CD4-positive, alpha-beta T cell treated with Interleukin-17A for 1 hour (primary cell): ENCODE measurements at regions not wholly inside any gene's neighbourhood (a gene's known extent, or its start where the extent isn't known, plus 50 kb on each side); places are given as distances from the start of the nearest gene placed in this dataset.

Experiments
- DNase-seq: peaks from one replicate; pipeline ENCODE4 v3.0.0-alpha.2; 2020

DNA sequence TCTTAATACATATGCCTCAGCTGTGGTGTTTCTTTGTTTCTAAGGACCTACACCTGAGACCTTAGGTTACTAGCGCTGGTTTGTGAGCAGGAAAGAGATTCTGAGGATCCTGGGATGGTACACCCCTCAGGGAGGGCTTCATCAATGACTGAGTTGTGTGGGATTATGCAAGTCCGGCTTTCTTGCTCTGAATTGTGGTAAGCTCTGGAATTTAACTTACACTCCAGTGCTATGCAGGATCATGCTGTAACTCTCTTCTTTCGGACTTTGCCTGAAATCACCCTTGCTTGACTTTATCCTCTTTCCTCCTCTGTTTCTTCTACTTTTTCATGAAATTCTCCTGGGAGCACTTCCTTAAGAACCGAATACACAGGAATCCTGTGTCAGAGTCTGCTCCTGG lies 431.5 kb upstream of the BOD1L1 start:
- no peak for DNase-seq

DNA sequence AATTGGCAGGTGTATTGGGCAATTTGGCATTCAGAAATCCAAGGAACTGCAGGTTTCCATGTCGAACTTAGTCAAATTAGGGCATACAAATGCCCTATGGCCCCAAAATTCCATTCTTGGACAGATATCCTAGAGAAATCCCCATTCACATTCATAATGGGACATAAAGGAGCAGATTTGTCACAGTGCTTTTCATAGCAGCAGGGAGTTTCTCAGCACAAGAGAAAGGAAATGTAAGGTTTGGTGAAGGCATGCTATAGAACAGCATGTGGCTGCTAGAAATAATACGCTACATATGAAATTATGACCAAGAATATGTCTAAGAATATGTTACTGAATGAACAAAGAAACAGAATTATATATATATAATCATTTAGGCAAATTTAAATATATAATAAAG lies 437.5 kb upstream of the BOD1L1 start:
- no peak for DNase-seq

DNA sequence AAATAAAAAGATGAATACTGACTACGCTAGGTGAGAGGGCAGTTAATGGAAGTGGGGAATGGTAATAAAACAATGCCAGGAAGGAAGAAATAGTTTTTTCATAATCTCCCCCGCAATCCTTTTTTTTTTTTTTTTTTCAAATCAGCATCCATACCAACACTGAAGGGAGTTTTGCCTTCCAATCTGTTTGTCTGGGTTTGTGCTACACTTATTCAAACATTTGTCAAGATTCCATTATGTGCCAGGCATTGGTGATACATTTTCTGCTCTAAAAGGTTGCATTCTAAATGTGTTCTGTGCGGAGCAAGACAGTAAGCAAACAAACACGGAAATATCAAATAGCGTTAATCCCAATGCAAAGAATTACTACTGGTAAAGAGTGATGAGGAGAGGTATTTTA lies 437.9 kb upstream of the BOD1L1 start:
- DNase-seq: no peak

DNA sequence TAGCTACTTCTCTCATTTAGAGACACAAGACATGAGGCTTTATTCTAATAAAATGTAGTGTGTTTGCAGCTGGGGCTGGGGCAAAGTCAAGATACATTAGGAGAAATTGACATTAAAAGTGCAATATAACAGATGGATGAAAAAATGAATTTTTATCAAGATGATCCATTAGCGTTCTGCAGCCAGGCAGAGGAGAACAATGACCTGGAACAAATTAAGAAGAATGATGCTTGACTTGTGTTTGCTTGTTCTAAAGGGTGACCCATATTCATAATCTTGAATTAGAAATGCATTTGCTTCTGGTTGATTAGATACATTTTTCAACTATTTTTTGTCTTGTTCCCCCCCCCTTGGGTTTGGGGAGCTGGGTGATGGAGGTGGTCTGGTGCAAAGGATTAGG lies 439.5 kb upstream of the BOD1L1 start:
- DNase-seq: no peak

DNA sequence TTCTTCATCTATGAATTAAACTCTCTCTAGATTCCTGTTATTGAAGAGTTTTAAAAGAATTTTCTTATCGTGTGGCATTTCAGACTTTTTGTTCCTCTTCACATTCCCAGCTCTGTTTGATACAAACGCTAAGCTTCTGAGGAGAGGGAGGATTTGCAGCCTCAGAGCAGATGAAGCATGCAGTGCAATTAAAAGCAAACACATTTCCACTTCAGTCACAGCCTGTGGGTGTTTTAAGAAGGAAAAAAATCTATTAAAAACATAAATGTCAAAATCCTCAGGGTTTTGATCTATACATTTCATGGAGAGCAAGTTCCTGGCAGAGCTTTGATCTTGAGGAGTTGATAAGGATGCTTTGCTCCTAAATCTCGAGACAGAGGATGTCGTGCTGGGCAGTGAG lies 442.4 kb upstream of the BOD1L1 start:
- DNase-seq: no peak

DNA sequence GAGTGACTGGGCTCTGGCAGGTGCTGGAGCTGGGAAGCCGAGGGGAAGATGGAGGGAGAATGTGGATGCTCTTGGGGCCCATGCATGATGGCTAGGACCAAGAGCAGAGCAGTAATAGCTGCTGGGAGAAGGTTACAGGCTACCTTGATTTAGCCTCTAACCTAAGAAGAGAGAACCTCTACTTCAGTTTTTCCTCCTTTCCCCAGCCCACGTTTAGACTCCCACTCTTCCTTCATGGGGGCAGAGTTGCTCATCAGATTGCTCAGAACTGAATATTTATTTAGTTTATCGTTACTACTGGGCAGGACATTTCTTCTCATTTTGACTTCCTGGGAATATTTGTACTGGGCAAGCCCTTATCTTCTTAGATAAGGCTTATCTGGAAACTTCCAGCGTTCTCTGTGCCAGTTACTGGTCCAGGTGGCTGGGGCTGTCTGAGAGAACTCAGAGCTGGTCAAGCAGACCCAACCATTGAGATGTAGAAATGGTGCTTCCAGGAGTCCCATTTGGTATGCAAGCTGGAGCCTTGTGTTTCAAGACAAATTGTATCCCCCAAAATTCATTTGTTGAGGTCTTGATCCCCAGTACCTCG lies 442.9 kb upstream of the BOD1L1 start:
- DNase-seq: no peak

DNA sequence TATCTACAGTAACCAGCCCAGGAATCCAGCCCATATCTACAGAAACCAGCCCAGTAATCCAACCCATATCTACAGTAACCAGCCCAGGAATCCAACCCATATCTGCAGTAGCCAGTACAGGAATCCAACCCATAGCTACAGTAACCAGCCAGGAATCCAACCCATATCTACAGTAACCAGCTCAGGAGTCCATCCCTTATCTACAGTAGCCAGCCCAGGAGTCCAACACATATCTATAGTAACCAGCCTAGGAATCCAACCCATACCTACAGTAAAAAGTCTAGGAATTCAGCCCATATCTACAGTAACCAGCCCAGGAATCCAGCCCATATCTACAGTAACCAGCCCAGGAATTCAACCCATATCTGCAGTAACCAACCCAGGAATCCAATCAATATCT lies 445.0 kb upstream of the BOD1L1 start:
- no peak for DNase-seq

DNA sequence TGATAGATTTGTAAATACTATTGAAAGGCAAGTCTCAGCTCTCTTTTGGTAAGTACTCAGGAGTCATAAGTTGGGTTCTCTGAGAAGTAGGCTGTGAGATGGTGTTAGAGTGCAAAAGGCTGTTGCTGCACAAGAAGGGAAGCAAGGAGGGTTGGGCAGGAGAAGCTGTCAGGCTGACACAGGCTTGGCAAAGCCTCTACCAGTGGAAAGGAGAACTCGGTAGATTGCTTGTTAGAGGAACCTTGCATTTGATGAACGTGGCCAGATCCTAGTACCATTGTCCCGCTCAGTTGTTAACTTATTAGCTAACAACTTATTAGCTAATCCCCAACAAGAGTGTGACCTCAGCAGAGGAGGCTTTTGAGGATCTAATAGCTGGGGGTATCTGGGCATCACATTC lies 449.3 kb upstream of the BOD1L1 start:
- no peak for DNase-seq

DNA sequence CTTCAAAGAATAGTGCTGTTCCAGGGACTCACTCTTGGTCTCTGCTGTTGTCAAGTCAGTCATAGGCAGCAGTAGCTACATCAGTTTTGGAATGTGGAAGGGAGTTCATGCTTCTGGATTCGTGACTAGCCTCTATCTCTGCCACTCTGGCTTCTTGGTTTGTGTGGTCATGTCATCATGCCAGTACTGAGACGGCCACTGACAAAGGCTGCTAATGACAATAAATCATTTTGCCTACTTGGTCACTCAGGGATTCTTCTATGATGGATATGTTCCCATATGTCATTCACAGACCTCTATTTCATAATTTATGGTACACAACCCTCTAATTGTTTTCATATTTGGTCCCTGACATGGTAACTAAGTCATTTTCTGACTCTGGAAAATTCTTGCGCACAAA lies 450.8 kb upstream of the BOD1L1 start:
- DNase-seq: no peak

DNA sequence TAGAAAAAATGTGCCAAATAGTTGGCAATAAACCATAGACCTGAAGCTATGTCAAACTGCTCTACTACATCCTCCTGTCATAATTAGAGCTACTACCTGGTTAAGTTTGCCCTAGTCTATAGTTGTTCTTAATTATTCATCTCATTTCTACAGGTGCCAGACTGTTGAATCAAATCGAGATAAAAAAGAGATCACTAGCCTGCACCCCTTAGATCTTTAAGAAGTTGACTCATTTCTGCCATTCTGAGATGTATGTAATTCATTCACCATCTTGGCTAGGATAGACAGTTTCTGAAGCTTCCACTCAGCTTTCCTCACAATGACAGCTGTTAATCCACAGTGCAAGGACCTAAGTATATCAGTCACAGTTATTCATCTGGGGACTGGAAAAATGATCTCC lies 452.1 kb upstream of the BOD1L1 start:
- no peak for DNase-seq

DNA sequence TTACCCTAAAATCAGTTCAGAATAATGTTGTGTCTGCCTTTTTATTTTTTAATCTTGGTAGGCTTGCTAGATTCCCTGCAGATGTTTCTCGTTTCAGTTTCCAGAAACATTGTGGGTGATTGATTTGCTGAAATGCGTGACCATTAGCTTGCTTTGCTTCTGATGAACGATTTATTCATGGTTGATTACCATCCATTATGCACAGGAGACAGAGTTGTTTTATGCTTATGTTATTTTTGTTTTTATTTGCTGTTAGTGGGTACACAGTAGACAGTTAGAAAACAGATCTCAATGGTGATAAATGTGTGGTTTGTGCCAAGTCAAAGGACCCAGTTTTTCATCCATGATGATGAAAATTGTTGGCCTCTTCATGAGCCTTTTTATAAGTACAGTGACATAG lies 455.6 kb upstream of the BOD1L1 start:
- DNase-seq: no peak

DNA sequence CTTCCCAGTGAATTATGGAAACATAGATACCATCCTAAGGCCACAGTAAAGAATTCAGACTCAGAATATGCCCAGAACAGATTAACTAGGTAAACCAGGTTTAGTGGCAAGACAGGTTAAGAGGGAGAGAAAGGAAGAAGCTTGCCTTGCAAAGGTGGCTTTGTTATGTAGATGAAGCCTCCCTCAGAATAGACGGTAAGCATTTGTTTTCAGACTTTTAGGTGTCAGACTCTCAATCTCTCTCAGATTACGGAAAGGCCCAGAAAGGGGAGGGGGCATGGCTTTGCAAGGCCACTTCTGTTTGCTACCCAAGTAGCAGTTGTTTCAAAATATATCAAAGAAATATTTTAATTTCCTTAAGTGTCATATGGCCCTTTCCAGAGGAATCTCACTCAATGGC lies 457.1 kb upstream of the BOD1L1 start:
- DNase-seq: no peak

DNA sequence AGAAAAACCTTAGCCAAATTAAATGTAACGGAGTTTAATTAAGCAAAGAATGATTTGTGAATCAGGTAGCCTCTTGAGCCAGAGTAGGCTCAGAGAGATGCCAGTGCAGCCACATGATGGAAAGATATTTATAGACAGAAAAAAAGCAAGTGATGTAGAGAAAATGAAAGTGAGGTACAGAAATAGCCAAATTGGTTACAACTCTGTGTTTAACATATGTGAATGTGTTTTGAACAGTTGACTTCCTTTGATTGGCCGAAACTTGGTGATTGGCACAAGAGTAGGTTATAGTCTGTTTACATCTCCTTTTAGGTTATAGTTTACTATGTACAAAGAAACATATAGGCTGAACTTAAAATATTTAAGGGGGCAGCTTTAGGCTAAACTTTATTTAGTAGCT lies 459.9 kb upstream of the BOD1L1 start:
- no peak for DNase-seq

DNA sequence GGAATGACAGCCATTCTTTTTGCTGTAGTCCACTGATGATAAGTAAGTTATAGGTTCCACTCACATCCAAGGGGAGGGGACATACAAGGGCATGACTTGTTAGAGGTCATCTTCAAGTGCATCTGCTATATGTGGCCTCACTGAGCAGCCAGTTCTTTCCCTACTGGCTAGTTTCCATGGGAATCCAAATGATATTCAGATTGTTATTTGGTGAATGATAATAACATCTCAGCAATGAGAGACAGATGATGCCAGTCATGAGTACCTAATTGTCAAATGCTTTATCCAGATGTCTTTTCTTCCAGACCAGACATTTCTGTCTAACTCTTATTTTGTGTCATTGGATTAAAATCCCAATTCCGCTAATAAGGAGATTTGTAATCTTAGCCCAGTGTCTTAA lies 460.4 kb upstream of the BOD1L1 start:
- no peak for DNase-seq

DNA sequence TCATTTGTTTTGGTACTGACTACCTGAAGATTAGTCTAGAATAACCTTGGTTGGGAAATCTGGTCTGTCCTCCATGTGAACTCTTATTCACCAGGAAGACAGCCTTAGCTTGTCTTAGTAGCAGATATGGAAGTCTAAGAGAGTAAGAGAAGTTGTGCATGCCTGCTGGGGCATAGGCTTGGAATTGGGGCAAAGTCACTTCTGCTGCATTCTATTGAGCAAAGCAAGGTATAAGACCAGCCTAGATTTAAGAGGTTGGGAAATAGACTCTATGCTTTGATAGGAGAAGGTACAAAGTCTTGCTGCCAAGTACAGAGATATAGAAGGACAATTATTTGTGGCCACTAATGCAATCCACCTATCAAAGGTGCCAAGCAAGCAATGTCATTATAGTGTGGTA lies 464.0 kb upstream of the BOD1L1 start:
- DNase-seq: no peak

DNA sequence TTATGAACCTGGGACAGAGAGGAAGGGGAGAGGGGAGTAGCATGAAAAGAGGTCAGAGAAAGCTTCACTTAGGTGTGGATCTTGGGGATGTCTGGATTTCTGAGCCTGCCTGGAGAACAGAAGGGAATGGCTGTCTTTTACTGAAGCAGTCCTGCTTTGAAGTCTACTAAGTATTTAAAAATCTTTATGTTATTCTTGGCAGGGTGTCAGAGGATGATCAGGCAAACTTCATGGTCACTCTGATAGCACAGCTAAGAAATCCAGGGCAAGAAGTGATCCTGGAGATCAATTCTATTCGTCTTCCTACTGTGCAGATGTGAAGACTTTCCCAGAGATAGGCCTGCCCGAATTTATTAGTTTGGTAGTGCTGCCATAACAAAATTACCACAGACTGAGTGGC lies 464.4 kb upstream of the BOD1L1 start:
- DNase-seq: no peak

DNA sequence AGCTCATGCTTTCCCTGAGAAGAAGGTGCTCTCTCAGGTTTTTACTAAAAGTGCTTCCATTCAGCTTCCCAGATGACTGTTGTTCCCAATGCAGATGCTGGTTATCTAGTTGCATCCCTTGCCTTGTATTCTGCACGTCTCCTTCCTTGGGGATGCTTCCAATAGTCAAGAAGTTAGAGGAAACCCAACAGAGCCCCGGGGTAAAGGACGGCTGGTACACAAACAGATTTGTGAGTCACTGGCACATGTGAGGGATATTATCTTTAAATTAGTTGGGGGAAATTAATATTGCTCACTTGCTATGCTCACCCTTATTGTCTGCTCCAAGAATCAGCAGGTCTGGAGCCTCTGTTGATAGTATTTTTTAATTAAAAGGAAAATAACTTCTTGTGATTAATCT lies 465.2 kb upstream of the BOD1L1 start:
- no peak for DNase-seq

DNA sequence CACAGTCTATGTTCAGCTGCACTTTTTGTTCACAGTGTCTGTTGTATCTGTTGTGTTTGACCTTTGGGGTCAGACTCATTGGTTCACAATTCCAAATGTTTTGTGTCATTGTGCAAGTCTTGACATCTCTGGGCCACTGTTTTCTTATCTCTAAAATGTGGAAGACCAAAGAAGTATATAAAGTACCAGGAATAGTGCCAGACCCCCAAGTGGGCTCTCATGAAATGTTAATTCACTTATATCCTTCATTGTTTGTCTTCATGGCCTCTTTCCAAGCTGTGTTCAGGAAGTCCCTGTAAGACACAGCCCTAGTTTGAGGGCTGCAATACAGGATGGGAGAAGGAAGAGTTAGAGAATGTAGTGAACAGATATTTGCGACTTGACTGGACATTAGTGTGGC lies 468.3 kb upstream of the BOD1L1 start:
- DNase-seq: no peak

DNA sequence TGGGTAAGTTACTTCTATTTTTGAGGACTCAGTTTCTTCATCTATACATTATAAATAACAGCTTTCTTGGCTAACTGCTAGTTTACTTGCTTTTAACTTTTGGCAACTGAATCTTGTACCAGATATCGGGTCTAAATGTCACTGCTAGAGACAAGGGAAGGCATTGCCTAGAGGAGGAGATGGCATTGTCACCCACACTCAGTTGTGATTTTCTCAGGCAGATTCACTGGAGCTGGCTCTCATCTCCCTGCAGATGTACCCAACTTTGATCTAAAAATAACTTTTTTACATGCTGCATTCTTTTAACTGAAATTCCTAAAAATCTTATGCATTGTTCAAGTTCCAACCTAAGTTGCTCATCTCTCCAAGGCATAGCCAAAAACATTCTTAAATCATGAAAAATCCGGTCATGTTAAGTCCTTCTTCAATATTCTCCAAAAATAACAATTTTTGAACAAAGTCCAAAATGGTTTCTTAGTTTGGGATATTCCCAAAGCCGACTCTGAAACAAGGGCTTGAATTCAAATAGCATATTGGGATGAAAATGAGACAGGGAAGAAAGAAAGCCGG lies 469.0 kb upstream of the BOD1L1 start:
- no peak for DNase-seq

DNA sequence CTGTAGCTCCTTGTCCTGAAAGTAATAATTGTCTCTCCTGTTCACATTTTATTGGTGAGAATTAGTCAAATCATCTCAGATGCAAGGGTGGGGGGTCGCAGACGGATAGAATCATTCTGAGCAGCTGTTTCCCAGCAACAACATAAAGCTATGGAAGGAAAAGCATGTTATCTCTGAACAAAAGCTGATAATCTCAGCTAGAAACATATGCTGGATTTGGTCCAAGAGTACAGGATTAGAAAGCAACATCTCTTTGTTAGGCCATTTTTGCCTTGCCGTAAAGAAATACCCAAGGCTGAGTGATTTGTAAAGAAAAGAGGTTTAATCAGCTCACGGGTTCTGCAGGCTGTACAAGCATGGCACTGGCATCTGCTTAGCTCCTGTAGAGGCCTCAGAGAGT lies 472.8 kb upstream of the BOD1L1 start:
- DNase-seq: no peak

DNA sequence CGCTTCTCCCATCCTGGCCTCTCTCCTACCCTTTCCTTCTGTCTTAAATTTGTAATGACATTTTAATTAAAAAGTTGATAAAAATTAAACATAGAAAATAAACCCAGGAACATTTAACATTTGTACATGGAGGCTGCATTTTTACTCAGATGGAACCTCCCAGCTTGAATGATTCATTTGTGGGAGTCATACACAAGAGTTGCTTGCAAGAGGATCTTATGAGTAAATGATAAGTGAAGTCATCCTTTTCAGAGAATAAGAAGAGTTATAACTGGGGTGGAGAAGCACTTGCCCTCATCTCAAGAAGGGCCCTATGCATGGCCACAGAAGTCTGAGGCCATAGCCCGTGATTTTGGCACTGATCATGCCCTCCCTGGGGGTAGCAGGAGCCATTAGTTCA lies 482.9 kb upstream of the BOD1L1 start:
- DNase-seq: no peak

DNA sequence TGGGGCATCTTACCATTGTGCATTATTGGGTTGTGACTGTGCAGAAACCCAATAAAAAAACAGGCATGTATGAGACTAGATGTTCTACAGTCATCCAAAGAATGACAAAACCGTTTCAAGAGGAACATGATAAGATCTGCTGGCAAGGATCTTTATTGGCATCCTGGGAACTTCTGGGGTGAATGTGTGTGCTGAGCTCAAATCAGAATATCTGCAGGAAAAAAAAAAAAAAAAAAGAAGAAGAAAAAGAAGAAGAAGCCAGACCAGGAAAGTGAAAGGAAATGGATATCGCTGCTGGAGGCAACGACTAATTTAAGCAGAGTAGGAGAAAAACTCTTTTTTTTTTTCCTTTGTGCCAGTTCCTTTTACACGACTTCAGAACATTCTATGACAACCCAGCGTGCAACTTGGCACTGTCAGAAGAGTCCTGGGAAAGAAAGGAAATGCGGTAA lies 484.2 kb upstream of the BOD1L1 start:
- DNase-seq: no peak

DNA sequence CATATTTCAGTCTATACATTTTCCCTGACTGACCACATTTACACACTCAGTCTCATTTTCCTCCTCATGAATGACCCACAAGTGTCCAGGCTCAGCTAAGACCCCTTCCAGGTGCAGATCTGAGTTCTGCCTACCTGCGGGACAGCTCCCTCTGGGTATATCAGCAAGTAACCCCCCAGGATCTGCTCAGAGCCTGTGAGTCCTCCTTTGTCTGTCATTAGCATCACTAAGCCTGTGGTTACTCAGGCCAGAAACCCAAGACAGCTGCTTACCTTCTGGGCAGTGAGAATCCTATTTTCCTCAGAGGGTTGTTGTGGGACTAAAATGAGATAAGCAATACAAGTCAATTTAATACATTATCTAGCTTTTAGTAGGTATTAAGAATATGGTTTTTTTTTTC lies 487.6 kb upstream of the BOD1L1 start:
- no peak for DNase-seq

DNA sequence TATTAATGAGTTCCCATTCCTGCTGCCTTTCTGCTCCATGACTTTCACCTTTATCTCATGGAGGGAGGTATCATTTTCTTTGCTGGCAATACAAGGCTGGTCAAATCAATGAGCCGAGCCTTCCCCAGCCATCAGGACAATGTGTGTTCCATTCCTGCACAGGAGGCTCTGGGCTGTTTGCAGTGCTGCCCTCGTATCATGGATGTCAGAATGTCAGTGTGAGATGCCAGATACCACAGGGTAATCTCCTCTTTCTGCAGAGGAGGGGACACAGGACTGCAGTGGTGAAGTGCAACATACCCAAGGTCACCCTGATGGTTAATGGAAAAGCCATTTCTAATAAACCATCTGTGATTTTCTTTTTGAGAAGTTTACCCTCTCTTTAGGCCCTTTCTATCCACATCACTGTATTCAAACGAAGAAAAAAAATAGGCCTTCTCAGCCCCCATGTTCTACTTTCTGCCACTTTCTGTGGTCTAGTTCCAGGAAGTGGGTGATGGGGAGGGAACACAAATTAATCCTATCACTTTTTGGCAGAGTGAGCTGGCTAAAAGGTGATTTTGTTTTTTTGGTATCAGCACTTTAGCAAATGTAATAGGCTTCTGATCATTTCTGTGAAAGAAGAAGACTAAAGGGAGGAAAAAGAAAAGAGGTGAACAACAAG lies 490.2 kb upstream of the BOD1L1 start:
- DNase-seq: no peak

DNA sequence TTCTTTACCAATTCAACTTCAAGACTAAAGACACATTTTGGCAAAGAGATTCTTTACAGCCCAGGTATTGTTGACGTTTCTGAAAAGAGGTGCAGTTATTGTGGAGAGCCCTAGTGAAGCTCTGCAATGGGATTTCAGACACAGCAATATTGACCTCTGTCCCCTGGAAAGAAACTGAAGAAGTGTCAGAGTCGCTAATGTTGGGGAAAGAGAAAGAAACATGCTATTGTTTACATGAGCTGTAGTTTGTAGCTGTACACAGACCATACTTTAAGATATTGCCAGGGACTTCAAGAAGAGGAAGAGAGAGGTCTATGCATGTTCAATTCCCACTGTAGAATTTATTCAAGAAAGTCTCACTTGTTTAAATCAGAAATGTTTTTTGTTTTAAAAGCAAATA lies 497.3 kb upstream of the BOD1L1 start:
- DNase-seq: no peak
